ENCODE measurements at regions not wholly inside any gene's neighbourhood (a gene's known extent, or its start where the extent isn't known, plus 50 kb on each side); places are given as distances from the start of the nearest gene placed in this dataset.

DNA sequence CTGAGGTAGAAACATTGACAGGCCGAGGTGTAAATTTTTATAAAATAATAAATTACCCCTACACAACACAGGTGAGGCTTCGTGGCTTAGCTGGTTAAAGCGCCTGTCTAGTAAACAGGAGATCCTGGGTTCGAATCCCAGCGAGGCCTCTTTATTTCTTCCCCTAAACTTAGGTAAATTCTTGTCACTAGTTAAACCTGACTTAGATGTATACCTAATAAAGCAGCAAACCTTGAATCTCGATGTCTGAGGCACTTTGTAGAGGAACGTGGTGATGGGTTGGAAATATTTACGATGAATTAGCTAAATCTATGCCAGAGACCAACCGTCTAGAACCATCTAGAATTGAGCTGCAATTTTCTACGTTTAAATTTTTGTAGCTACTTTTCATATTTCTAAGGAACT, 185.6 kb downstream of the OR2B2 start:
- Histone ChIP-seq H2BK5ac (ENCODE audit: low read depth, low read length, poor library complexity, severe bottlenecking) (no peak overlapping the region), H2AK5ac (ENCODE audit: low read depth, low read length) (no peak overlapping the region), H3K4me1 (ENCODE audit: control insufficient read depth, insufficient read depth, low read length) (no peaks in the 10 kb centered on the region), H3K4me3 (ENCODE audit: insufficient read depth, low read depth, low read length) (no peak overlapping the region), H3K9ac (ENCODE audit: low read depth, low read length) (no peak overlapping the region), H4K5ac (ENCODE audit: low read depth, low read length) (no peak overlapping the region), H3K27ac (ENCODE audit: insufficient read depth, low read length) (no peak overlapping the region), H3K14ac (replicated peaks; ENCODE audit: low read depth, low read length) (no peak overlapping the region), H3K18ac (ENCODE audit: low read depth, low read length) (no peak overlapping the region), H3K27me3 (ENCODE audit: control insufficient read depth, insufficient read depth, low read length) (no peaks in the 10 kb centered on the region), H2BK120ac (ENCODE audit: low read depth, low read length) (no peak overlapping the region), H3K23ac (ENCODE audit: low read depth, low read length) (no peak overlapping the region), H3K9me3 (ENCODE audit: control insufficient read depth, insufficient read depth, low read length) (no peaks in the 10 kb centered on the region; the same call in 1 of the 2 replicates), H3K4ac (ENCODE audit: low read depth, low read length) (no peak overlapping the region), H3K56ac (ENCODE audit: extremely low read depth, insufficient read depth, low read length) (no peak overlapping the region), H2AFZ (replicated peaks; ENCODE audit: low read length, poor library complexity) (no peak overlapping the region), H2BK15ac (ENCODE audit: low read depth, low read length) (no peak overlapping the region), H2AK9ac (replicated peaks; ENCODE audit: low read depth, low read length, poor library complexity) (no peak overlapping the region), H3K79me1 (ENCODE audit: low read depth in 1 of 2, low read length in 2 of 2) (no peaks in the 10 kb centered on the region), H3K36me3 (ENCODE audit: control insufficient read depth, insufficient read depth, low read length) (no peaks in the 10 kb centered on the region), H3K4me2 (ENCODE audit: low read depth, low read length) (no peak overlapping the region), H4K8ac (ENCODE audit: low read depth in 2 of 2, low read length in 2 of 2) (no peak overlapping the region), H4K91ac (ENCODE audit: insufficient read depth, low read depth, low read length) (no peak overlapping the region), H4K20me1 (ENCODE audit: insufficient read depth, low read length) (no peaks in the 10 kb centered on the region), H2BK20ac (ENCODE audit: low read depth, low read length) (no peak overlapping the region), H3K9me1 (ENCODE audit: insufficient read depth, low read length) (no peaks in the 10 kb centered on the region)
- DNase-seq (peak; percentile 0), ATAC-seq (ENCODE audit: low read depth) (no peak; the same call in 1 of the 2 replicates)
- POLR2A ChIA-PET (ENCODE audit: unreplicated experiment): no interaction called here
- TF ChIP-seq, protein P1, sequence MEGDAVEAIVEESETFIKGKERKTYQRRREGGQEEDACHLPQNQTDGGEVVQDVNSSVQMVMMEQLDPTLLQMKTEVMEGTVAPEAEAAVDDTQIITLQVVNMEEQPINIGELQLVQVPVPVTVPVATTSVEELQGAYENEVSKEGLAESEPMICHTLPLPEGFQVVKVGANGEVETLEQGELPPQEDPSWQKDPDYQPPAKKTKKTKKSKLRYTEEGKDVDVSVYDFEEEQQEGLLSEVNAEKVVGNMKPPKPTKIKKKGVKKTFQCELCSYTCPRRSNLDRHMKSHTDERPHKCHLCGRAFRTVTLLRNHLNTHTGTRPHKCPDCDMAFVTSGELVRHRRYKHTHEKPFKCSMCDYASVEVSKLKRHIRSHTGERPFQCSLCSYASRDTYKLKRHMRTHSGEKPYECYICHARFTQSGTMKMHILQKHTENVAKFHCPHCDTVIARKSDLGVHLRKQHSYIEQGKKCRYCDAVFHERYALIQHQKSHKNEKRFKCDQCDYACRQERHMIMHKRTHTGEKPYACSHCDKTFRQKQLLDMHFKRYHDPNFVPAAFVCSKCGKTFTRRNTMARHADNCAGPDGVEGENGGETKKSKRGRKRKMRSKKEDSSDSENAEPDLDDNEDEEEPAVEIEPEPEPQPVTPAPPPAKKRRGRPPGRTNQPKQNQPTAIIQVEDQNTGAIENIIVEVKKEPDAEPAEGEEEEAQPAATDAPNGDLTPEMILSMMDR (conservative IDR thresholded peaks at IDR 0.05; ENCODE audit: low read depth, low read length): no peak
- TF ChIP-seq CHD1 (IDR thresholded peaks at IDR 0.05; ENCODE audit: low read depth, low read length): no peak
- TF ChIP-seq RFX5 (IDR thresholded peaks at IDR 0.05; ENCODE audit: low read depth, low read length): no peak
- TF ChIP-seq, protein P2, sequence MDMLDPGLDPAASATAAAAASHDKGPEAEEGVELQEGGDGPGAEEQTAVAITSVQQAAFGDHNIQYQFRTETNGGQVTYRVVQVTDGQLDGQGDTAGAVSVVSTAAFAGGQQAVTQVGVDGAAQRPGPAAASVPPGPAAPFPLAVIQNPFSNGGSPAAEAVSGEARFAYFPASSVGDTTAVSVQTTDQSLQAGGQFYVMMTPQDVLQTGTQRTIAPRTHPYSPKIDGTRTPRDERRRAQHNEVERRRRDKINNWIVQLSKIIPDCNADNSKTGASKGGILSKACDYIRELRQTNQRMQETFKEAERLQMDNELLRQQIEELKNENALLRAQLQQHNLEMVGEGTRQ (IDR thresholded peaks at IDR 0.05; ENCODE audit: low read depth, low read length): no peak
- no peak for TF ChIP-seq MXI1 (IDR thresholded peaks at IDR 0.05; ENCODE audit: borderline replicate concordance, low read depth, low read length)
- no CpG with 5 or more reads among the region's 10 CpGs for WGBS, 2 experiments (ENCODE audit: extremely low coverage in 2 of 2, insufficient read length in 1 of 2)
- BruUV-seq (replicated peaks): no TSS peak
- dilution Hi-C loops (cut with HindIII; ENCODE audit: low sequenced_read_pairs, unreplicated experiment) (no loop called here), in situ Hi-C loops (cut with MboI; ENCODE audit: low sequenced_read_pairs) (no loop called here), intact Hi-C loops (cut with micrococcal nuclease) (no loop called here)
- CTCF ChIA-PET: no interaction called here

Data from IMR-90 (cell line).